ENCODE measurements at regions not wholly inside any gene's neighbourhood (a gene's known extent, or its start where the extent isn't known, plus 50 kb on each side); places are given as distances from the start of the nearest gene placed in this dataset.

- no peak for TF ChIP-seq POLR2A (IDR thresholded peaks at IDR 0.05)
- TF ChIP-seq CTCF (IDR thresholded peaks at IDR 0.05) = no peak
- no peak for DNase-seq
- Histone ChIP-seq H3K4me1 (replicated peaks in 1 of 2) (no peaks in the 10 kb centered on the region), H3K27ac (no peak overlapping the region), H3K27me3 (no peaks in the 10 kb centered on the region), H3K9me3 (replicated peaks in 1 of 3) (no peaks in the 10 kb centered on the region), H3K4me3 (no peak overlapping the region), H3K36me3 (replicated peaks in 1 of 2) (no peaks in the 10 kb centered on the region)
- intact Hi-C loops (cut with DNase I) = no loop called here
Observed at GRCh38 chr18:60319129-60319528, 53.4 kb downstream of the MC4R start.

DNA sequence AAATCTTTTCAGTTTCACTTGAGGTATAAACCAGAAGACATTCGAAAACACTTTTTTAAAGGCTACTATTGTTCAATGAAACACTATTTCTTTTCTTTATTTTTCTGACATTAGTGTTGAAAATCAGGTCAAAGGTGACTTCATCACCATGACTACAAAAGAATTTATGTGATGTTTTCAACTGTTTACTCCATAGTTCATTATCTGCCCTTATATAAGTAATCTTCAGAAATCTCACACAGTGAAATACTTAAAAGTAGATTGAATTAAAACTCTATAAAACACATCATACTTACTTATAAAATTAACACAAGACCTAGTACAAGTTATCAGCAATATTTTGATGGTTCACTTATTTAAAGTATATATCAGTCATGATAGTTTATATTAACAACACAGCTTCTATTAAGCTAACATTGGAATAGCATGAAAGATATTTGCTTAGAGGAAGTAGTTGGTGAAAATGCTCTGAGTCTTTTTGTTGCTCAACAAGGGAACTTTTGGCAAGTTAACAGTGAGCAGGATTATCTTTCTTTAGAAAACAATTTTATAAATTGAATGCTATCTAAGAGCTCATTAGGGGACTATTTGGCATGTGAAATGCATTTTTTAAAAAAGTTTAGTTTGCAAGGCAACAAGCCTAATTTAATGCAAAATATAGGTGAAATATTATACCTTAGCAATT lies 60.8 kb downstream of the MC4R start:
- H3K4me1 ChIP-seq (replicated peaks in 1 of 2) = no peaks in the 10 kb centered on the region
- intact Hi-C loops (cut with DNase I) = no loop called here
- no peak for DNase-seq
- no peak overlapping the region for H3K27ac ChIP-seq
- no peaks in the 10 kb centered on the region for H3K36me3 ChIP-seq (replicated peaks in 1 of 2)
- H3K27me3 ChIP-seq = no peaks in the 10 kb centered on the region
- H3K4me3 ChIP-seq = no peak overlapping the region
- WGBS, 4 donors = 60 to 69% (median 66%) methylated on average over 1 of the region's 1 CpG
- H3K9me3 ChIP-seq (replicated peaks in 1 of 3) = no peaks in the 10 kb centered on the region
- TF ChIP-seq POLR2A (IDR thresholded peaks at IDR 0.05) (no peak), CTCF (IDR thresholded peaks at IDR 0.05) (no peak)

GRCh38 chr18:60295674-60296073 lies 76.9 kb downstream of the MC4R start:
- intact Hi-C loops (cut with DNase I) = no loop called here
- Histone ChIP-seq H3K36me3 (replicated peaks in 1 of 2) (no peaks in the 10 kb centered on the region), H3K9me3 (replicated peaks in 1 of 3) (no peaks in the 10 kb centered on the region), H3K4me3 (no peak overlapping the region), H3K27me3 (no peaks in the 10 kb centered on the region), H3K27ac (no peak overlapping the region), H3K4me1 (replicated peaks in 1 of 2) (no peaks in the 10 kb centered on the region)
- 56 to 64% (median 59%) methylated on average over 4 of the region's 4 CpGs for WGBS, 4 donors
- DNase-seq = no peak
- TF ChIP-seq POLR2A (IDR thresholded peaks at IDR 0.05) (no peak), CTCF (IDR thresholded peaks at IDR 0.05) (no peak)

- Histone ChIP-seq H3K27ac (no peak overlapping the region), H3K9me3 (replicated peaks in 1 of 3) (no peaks in the 10 kb centered on the region), H3K36me3 (replicated peaks in 1 of 2) (no peaks in the 10 kb centered on the region), H3K27me3 (no peaks in the 10 kb centered on the region), H3K4me1 (replicated peaks in 1 of 2) (no peaks in the 10 kb centered on the region), H3K4me3 (no peak overlapping the region)
- 72 to 82% (median 74%) methylated on average over 4 of the region's 4 CpGs for WGBS, 4 donors
- TF ChIP-seq POLR2A (IDR thresholded peaks at IDR 0.05) (no peak), CTCF (IDR thresholded peaks at IDR 0.05) (no peak)
- DNase-seq = no peak
- intact Hi-C loops (cut with DNase I) = no loop called here
Observed at GRCh38 chr18:60292186-60292585, 80.4 kb downstream of the MC4R start.

Measured in adrenal gland (tissue), 9 donors.